ENCODE measurements at regions not wholly inside any gene's neighbourhood (a gene's known extent, or its start where the extent isn't known, plus 50 kb on each side); places are given as distances from the start of the nearest gene placed in this dataset.
A peak's percentile ranks its signal among the peaks of the same experiment; 100 is the strongest.

GRCh38 chr9:129324808-129325502 lies 146.9 kb upstream of the IER5L start:
- H3K4me3 ChIP-seq (ENCODE audit: low read depth, low read length) = no peak overlapping the region
- H3K27me3 ChIP-seq (ENCODE audit: control insufficient read depth, insufficient read depth, low read length) = no peaks in the 10 kb centered on the region
- no peak for TF ChIP-seq CTCF (IDR thresholded peaks at IDR 0.05; ENCODE audit: insufficient read depth, low read length, severe bottlenecking)
- no peaks in the 10 kb centered on the region for H3K36me3 ChIP-seq (ENCODE audit: control insufficient read depth, insufficient read depth, low read length)
- FAIRE-seq (no peak), DNase-seq (ENCODE audit: low read depth) (no peak)

- Histone ChIP-seq H3K4me3 (ENCODE audit: low read depth, low read length) (no peak overlapping the region), H3K27me3 (ENCODE audit: control insufficient read depth, insufficient read depth, low read length) (no peaks in the 10 kb centered on the region), H3K36me3 (ENCODE audit: control insufficient read depth, insufficient read depth, low read length) (no peaks in the 10 kb centered on the region)
- FAIRE-seq (no peak), DNase-seq (ENCODE audit: low read depth) (no peak)
- no peak for TF ChIP-seq CTCF (IDR thresholded peaks at IDR 0.05; ENCODE audit: insufficient read depth, low read length, severe bottlenecking)
These were observed 146.0 kb upstream of the IER5L start for GRCh38 chr9:129323999-129324553.

GRCh38 chr9:129323376-129323998 lies 145.4 kb upstream of the IER5L start:
- TF ChIP-seq CTCF (IDR thresholded peaks at IDR 0.05; ENCODE audit: insufficient read depth, low read length, severe bottlenecking) = no peak
- FAIRE-seq = no peak
- DNase-seq (ENCODE audit: low read depth) = no peak
- H3K4me3 ChIP-seq (ENCODE audit: low read depth, low read length) = no peak overlapping the region
- no peaks in the 10 kb centered on the region for H3K36me3 ChIP-seq (ENCODE audit: control insufficient read depth, insufficient read depth, low read length)
- H3K27me3 ChIP-seq (ENCODE audit: control insufficient read depth, insufficient read depth, low read length) = no peaks in the 10 kb centered on the region

GRCh38 chr9:129322641-129323375 lies 144.7 kb upstream of the IER5L start:
- Histone ChIP-seq H3K36me3 (ENCODE audit: control insufficient read depth, insufficient read depth, low read length) (no peaks in the 10 kb centered on the region), H3K4me3 (ENCODE audit: low read depth, low read length) (no peak overlapping the region), H3K27me3 (ENCODE audit: control insufficient read depth, insufficient read depth, low read length) (no peaks in the 10 kb centered on the region)
- no peak for TF ChIP-seq CTCF (IDR thresholded peaks at IDR 0.05; ENCODE audit: insufficient read depth, low read length, severe bottlenecking)
- DNase-seq (ENCODE audit: low read depth) (no peak), FAIRE-seq (peak; percentile 23)

GRCh38 chr9:129322022-129322621 lies 144.1 kb upstream of the IER5L start:
- no peaks in the 10 kb centered on the region for H3K36me3 ChIP-seq (ENCODE audit: control insufficient read depth, insufficient read depth, low read length)
- no peak for DNase-seq (ENCODE audit: low read depth)
- H3K27me3 ChIP-seq (ENCODE audit: control insufficient read depth, insufficient read depth, low read length) = no peaks in the 10 kb centered on the region
- FAIRE-seq = no peak
- no peak for TF ChIP-seq CTCF (IDR thresholded peaks at IDR 0.05; ENCODE audit: insufficient read depth, low read length, severe bottlenecking)
- no peak overlapping the region for H3K4me3 ChIP-seq (ENCODE audit: low read depth, low read length)
